Inflammatory macrophage treated with lipopolysaccharide for 4 hours (primary cell): ENCODE measurements at regions not wholly inside any gene's neighbourhood (a gene's known extent, or its start where the extent isn't known, plus 50 kb on each side); places are given as distances from the start of the nearest gene placed in this dataset.

Source experiments
- DNase-seq: peaks from one replicate; pipeline ENCODE4 v3.0.0-alpha.2; 2020

DNA sequence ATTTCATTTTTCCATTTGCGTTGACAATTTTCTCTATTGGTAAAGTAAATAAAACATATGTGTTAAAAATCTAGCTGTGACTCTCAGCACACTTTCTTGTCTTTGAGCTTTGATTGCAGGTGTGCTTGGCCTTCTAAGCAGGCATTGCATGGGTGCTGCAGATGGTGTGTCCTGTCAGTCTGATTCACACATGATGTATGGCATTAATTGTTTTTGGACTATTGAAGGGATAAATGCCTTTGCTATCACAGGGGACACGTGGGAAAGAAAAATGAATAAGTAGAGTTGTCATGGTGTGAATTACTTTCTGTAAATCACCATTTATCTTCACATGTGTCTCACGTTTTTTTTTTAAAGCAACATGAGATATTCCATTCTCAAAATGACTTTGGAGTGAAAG, 211.3 kb upstream of the NAV3 start:
- DNase-seq, result no peak

GRCh38 chr12:77617818-77618217, 212.9 kb upstream of the NAV3 start:
- DNase-seq, result no peak

DNA sequence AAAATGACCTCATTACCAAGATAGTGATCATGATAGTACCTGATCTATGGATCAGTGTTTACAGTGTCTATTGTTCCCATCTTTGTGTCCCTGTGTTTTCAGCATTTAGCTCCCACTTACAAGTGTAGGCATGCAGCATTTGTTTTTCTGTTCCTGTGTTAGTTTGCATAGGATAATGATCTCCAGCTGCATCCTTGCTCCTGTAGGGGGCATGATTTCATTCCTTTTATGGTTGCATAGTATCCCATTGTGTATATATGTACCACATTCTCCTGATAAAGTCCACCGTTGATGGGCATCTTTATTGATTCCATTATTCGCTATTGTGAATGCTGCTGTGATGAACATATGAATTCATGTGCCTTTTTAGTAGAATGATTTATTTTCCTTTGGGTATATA, 215.4 kb upstream of the NAV3 start:
- DNase-seq, result no peak

- no peak for DNase-seq
These were observed 217.3 kb upstream of the NAV3 start for GRCh38 chr12:77613411-77613810.

GRCh38 chr12:77610446-77610845, 220.2 kb upstream of the NAV3 start:
- no peak for DNase-seq

DNA sequence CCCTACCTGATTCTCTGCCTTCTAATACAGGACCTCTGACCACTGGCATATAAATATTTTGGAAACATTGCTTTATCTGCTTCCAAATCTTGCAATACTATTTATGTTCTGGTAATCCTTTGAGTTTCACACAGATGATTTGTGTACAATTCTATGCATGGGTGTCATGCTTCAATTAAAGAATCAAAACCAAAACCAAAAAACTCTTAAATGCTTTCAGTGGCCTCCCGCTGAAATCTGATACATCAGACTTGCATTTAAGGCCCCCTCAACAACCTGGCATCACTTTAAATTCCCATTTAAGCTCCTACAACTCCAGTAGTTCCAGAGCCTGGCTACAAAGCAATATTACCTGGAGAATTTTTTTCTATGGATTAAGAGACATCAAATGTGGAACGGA, 221.7 kb upstream of the NAV3 start:
- no peak for DNase-seq

GRCh38 chr12:77608271-77608824, 222.3 kb upstream of the NAV3 start:
- DNase-seq, result no peak

- no peak for DNase-seq
These were observed 224.3 kb upstream of the NAV3 start for GRCh38 chr12:77606348-77606747.

DNA sequence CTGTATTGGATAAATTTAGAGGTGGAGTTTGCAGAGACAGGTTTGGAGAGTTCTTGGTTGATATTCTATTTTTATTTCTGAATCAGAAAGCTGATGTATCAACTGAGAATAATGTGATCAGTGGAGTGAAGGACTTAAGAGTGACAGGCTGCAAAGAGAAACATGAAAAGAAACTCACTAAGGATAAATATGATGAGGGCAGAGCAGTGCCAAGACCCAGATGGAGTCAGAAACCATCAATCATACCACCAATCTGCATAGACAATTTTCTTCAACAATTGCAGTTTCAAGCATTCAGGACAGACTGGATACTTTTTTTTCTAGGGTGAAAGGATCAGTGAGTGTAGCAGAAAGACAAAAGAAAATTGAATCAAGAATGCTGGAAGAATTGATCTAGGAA, 226.7 kb upstream of the NAV3 start:
- DNase-seq, result no peak

DNA sequence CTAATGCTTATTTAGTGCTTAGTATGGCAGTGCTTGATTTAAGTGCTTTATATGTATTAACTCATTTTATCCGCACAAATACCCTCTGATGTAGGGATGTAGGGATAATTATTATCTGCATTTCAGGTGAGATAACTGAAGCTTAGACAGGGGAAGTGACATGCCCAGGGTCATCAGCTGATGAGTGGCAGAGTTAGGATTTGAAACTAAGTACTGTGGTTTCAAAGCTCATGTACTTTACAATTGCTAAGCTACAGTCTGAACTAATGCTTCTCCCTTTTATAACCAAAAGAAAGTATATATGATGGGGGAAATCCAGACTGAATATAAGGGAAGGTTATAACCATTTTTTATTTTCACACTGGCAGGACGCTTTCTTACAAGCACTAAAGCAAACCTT, 229.6 kb upstream of the NAV3 start:
- no peak for DNase-seq

DNA sequence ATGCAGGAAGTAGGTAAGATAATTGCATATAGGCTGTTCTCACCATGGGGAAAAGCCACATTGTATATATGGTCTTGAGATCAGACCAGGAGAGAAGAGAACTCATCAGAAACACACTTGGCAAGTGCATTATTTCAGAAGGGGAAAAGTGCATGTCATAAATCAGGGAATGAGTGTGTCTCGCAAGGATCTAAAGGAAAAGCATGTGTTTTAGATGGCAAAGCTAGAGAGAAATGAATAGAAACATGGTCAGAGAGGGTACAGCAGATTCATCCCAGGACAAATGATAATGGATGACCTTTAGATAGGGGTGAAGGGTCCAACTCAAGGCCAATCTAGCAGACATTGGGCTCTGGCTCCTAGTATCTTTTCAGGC, 230.2 kb upstream of the NAV3 start:
- no peak for DNase-seq

- DNase-seq, result no peak
These were observed 230.8 kb upstream of the NAV3 start for GRCh38 chr12:77599782-77600467.

- no peak for DNase-seq
These were observed 236.3 kb upstream of the NAV3 start for GRCh38 chr12:77594366-77594765.

GRCh38 chr12:77592836-77593235, 237.9 kb upstream of the NAV3 start:
- DNase-seq, result no peak

- no peak for DNase-seq
These were observed 238.5 kb upstream of the NAV3 start for GRCh38 chr12:77591959-77592743.

- DNase-seq, result no peak
These were observed 240.4 kb upstream of the NAV3 start for GRCh38 chr12:77590306-77590705.

GRCh38 chr12:77584860-77585259, 245.8 kb upstream of the NAV3 start:
- no peak for DNase-seq

DNA sequence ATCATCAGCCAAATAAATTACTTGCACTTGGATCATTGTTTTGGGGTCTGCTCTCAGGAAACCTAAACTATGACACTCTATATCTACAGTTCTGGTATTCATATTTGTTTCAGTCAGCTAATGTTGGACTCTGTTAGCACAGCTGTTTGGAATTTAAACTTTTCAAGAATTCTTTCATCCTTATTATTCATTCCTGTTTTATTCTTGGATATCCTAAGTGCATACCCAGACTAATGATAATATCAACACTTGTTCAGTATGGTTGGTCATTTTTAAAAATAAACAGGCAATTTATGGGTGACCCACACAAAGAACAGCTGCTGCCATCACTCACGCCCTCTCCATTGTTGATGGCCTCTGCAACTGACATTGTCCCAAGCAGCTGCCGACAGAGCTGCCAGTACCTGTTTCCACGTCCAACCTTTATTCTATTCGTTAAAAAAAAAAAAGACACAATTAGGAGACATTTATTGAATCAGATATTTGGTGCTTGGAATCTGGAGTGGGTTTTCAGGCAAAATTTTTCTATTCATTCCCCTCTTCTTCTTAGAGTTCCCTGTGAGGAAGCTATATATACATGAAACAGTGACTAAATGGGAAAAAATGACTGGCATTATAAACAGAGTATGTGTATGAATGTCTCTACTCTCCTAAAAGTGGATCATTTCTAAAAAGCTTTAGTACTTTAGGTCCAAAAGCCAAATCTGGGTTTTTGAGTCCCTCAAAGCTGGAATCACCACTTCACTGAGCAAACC, 252.1 kb upstream of the NAV3 start:
- no peak for DNase-seq

DNA sequence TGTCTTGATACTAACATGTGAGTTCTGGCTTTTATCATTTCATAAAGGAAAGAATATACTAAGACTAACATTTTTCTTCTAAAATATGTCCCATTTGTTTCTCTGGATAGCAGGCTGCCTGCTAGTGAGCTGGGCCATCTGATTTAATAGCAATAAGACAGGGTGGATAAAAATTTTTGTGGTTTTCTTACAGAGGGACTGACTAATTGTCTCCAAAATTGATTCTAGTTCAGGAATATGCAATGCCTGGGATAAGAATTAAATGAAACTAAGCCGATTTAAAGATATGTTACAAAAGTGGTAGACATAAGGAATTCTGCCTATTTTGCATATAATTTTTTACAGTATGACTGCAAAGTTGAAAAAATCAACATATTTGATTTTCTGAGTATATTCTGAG, 252.9 kb upstream of the NAV3 start:
- DNase-seq, result no peak

- no peak for DNase-seq
These were observed 255.2 kb upstream of the NAV3 start for GRCh38 chr12:77575376-77575919.

- DNase-seq, result no peak
These were observed 258.3 kb upstream of the NAV3 start for GRCh38 chr12:77572371-77572770.

GRCh38 chr12:77571768-77572167, 258.9 kb upstream of the NAV3 start:
- no peak for DNase-seq

DNA sequence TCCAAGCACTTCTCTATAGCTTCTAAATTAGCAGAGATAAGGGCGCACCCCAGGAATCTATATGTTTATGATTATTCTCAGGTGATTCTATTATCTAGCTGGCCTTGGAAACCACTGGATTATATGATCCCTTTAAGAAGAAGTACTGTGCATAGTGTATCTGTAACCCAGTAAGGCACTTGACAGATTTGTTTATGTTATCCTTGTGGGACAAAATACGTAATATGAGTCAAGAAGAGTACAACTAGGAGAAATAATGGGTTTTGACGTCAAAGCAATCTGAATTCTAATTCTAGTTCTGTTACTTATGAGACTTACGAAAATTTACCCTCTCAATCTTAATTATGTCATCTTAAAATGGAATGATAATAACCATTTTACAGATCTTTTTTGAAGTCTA, 259.6 kb upstream of the NAV3 start:
- no peak for DNase-seq
